GM23338 (cell line): ENCODE measurements at regions not wholly inside any gene's neighbourhood (a gene's known extent, or its start where the extent isn't known, plus 50 kb on each side); places are given as distances from the start of the nearest gene placed in this dataset.

ENCODE experiments used
- ATAC-seq: fragments of 200-7000 bp; cut with Tn5 transposase; 3 replicates; pipeline ENCODE4 v1.9.1; 2020
- DNase-seq: peaks from one replicate; pipeline ENCODE4 v3.0.0-alpha.2; 2015; ENCODE audit warnings: low spot score
- H2AFZ ChIP-seq: fragments of 200-600 bp; sonication (generic); 2 replicates; pipeline ENCODE4 v1.8.0; 2016; ENCODE audit warnings: antibody characterized with exemption, mild to moderate bottlenecking, moderate library complexity
- H3F3A ChIP-seq: fragments of 200-600 bp; sonication (generic); replicated peaks from 2 replicates; pipeline ENCODE4 v1.8.0; 2017; ENCODE audit warnings: antibody characterized with exemption, mixed run types, low read depth
- H3K27ac ChIP-seq: fragments of 200-600 bp; sonication (generic); 2 replicates; pipeline ENCODE4 v1.6.1; 2016; ENCODE audit warnings: low read depth
- H3K27me3 ChIP-seq: fragments of 200-600 bp; sonication (generic); 2 replicates; pipeline ENCODE4 v1.8.0; 2016; ENCODE audit warnings: mild to moderate bottlenecking, mixed run types, moderate library complexity; ENCODE audit not compliant: insufficient read depth
- H3K36me3 ChIP-seq: fragments of 200-600 bp; sonication (generic); 2 replicates; pipeline ENCODE4 v1.8.0; 2016; ENCODE audit warnings: mild to moderate bottlenecking; ENCODE audit not compliant: insufficient read depth
- H3K4me1 ChIP-seq: fragments of 200-600 bp; sonication (generic); 2 replicates; pipeline ENCODE4 v1.8.0; 2016; ENCODE audit warnings: mild to moderate bottlenecking, moderate library complexity; ENCODE audit not compliant: insufficient read depth
- H3K4me2 ChIP-seq: fragments of 200-600 bp; sonication (generic); 2 replicates; pipeline ENCODE4 v1.7.1; 2017; ENCODE audit warnings: mixed run types
- H3K4me3 ChIP-seq: fragments of 200-600 bp; sonication (generic); 2 replicates; pipeline ENCODE4 v1.6.1; 2016; ENCODE audit warnings: mixed run types
- H3K79me2 ChIP-seq: fragments of 200-600 bp; sonication (generic); replicated peaks from 2 replicates; pipeline ENCODE4 v1.8.0; 2017; ENCODE audit warnings: mild to moderate bottlenecking; ENCODE audit not compliant: insufficient read depth
- H3K9me2 ChIP-seq: fragments of 200-600 bp; sonication (generic); 2 replicates; pipeline ENCODE4 v1.8.0; 2017; ENCODE audit not compliant: insufficient read depth
- H4K20me1 ChIP-seq: fragments of 200-600 bp; sonication (generic); replicated peaks from 2 replicates; pipeline ENCODE4 v1.8.0; 2017; ENCODE audit warnings: mild to moderate bottlenecking; ENCODE audit not compliant: insufficient read depth
- H3K27ac Mint-ChIP-seq: 2 replicates; pipeline ENCODE4 v1.8.0; 2020; ENCODE audit warnings: inconsistent platforms, mild to moderate bottlenecking, moderate library complexity, mixed read lengths
- H3K27me3 Mint-ChIP-seq: 3 replicates; pipeline ENCODE4 v1.8.0; 2022; ENCODE audit warnings: low read depth, mild to moderate bottlenecking, moderate library complexity, mixed read lengths, inconsistent platforms; ENCODE audit not compliant: insufficient read depth, poor library complexity
- H3K36me3 Mint-ChIP-seq: 3 replicates; pipeline ENCODE4 v1.8.0; 2021; ENCODE audit warnings: low read depth, mild to moderate bottlenecking, inconsistent platforms, moderate library complexity, mixed read lengths
- H3K4me1 Mint-ChIP-seq: 3 replicates; pipeline ENCODE4 v1.8.0; 2020; ENCODE audit warnings: mild to moderate bottlenecking, inconsistent platforms, mixed read lengths
- H3K4me3 Mint-ChIP-seq: 3 replicates; pipeline ENCODE4 v1.8.0; 2021; ENCODE audit warnings: moderate library complexity, mild to moderate bottlenecking, inconsistent platforms, mixed read lengths
- H3K9me3 Mint-ChIP-seq: 3 replicates; pipeline ENCODE4 v1.8.0; 2020; ENCODE audit warnings: moderate library complexity, mild to moderate bottlenecking, inconsistent platforms, mixed read lengths
- EZH2 ChIP-seq: fragments of 200-600 bp; sonication (generic); IDR thresholded peaks from one replicate; pipeline ENCODE4 v1.8.0; 2017; ENCODE audit warnings: antibody characterized with exemption, mild to moderate bottlenecking, low read depth; ENCODE audit not compliant: unreplicated experiment
- EZH2phosphoT487 ChIP-seq: fragments of 200-600 bp; sonication (generic); IDR thresholded peaks from one replicate; pipeline ENCODE4 v1.8.1; 2018; ENCODE audit warnings: antibody characterized with exemption; ENCODE audit not compliant: unreplicated experiment
- JUNB ChIP-seq: IDR thresholded peaks from one replicate; pipeline ENCODE4 v1.6.1; 2016; ENCODE audit warnings: antibody characterized with exemption; ENCODE audit not compliant: unreplicated experiment
- STAT1 ChIP-seq: IDR thresholded peaks from one replicate; pipeline ENCODE4 v1.6.1; 2016; ENCODE audit warnings: antibody characterized with exemption; ENCODE audit not compliant: unreplicated experiment
- ZNF114 ChIP-seq: fragments of 250-450 bp; sonication (Bioruptor Pico); IDR thresholded peaks from 2 replicates; pipeline ENCODE4 v1.5.0; 2020; ENCODE audit warnings: mild to moderate bottlenecking, moderate library complexity
- ZNF331 ChIP-seq: fragments of 250-450 bp; sonication (Bioruptor Pico); IDR thresholded peaks from 2 replicates; pipeline ENCODE4 v1.5.0; 2020; ENCODE audit warnings: low read depth, mild to moderate bottlenecking, moderate library complexity
- TF ChIP-seq, protein P1 (sequence below): fragments of 250-450 bp; sonication (Bioruptor Pico); IDR thresholded peaks from 2 replicates; pipeline ENCODE4 v1.5.0; 2020; ENCODE audit warnings: mild to moderate bottlenecking, moderate library complexity
- TF ChIP-seq, protein P2 (sequence below): IDR thresholded peaks from one replicate; pipeline ENCODE4 v1.6.1; 2018; ENCODE audit warnings: antibody characterized with exemption; ENCODE audit not compliant: unreplicated experiment

DNA sequence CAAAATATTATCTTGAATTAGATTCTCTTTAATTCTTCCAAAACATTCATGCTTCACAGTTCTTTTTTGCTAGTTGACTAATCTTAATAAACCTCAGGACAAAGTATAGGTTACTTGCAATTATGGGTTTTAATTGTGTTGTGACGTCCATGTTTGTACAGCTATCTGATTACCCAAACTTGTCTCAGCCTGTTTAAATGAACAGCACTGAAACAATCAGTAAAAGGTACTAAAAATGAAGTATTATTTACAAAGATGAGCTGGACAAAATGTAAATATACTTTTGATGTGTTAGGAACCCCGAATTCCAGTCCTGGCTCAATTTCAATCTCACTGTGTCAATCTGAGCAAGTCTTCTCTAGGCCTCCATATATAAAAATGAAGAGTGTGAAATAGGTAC, 57.4 kb upstream of the SLC6A14 start (continued):
- TF ChIP-seq, protein P1, sequence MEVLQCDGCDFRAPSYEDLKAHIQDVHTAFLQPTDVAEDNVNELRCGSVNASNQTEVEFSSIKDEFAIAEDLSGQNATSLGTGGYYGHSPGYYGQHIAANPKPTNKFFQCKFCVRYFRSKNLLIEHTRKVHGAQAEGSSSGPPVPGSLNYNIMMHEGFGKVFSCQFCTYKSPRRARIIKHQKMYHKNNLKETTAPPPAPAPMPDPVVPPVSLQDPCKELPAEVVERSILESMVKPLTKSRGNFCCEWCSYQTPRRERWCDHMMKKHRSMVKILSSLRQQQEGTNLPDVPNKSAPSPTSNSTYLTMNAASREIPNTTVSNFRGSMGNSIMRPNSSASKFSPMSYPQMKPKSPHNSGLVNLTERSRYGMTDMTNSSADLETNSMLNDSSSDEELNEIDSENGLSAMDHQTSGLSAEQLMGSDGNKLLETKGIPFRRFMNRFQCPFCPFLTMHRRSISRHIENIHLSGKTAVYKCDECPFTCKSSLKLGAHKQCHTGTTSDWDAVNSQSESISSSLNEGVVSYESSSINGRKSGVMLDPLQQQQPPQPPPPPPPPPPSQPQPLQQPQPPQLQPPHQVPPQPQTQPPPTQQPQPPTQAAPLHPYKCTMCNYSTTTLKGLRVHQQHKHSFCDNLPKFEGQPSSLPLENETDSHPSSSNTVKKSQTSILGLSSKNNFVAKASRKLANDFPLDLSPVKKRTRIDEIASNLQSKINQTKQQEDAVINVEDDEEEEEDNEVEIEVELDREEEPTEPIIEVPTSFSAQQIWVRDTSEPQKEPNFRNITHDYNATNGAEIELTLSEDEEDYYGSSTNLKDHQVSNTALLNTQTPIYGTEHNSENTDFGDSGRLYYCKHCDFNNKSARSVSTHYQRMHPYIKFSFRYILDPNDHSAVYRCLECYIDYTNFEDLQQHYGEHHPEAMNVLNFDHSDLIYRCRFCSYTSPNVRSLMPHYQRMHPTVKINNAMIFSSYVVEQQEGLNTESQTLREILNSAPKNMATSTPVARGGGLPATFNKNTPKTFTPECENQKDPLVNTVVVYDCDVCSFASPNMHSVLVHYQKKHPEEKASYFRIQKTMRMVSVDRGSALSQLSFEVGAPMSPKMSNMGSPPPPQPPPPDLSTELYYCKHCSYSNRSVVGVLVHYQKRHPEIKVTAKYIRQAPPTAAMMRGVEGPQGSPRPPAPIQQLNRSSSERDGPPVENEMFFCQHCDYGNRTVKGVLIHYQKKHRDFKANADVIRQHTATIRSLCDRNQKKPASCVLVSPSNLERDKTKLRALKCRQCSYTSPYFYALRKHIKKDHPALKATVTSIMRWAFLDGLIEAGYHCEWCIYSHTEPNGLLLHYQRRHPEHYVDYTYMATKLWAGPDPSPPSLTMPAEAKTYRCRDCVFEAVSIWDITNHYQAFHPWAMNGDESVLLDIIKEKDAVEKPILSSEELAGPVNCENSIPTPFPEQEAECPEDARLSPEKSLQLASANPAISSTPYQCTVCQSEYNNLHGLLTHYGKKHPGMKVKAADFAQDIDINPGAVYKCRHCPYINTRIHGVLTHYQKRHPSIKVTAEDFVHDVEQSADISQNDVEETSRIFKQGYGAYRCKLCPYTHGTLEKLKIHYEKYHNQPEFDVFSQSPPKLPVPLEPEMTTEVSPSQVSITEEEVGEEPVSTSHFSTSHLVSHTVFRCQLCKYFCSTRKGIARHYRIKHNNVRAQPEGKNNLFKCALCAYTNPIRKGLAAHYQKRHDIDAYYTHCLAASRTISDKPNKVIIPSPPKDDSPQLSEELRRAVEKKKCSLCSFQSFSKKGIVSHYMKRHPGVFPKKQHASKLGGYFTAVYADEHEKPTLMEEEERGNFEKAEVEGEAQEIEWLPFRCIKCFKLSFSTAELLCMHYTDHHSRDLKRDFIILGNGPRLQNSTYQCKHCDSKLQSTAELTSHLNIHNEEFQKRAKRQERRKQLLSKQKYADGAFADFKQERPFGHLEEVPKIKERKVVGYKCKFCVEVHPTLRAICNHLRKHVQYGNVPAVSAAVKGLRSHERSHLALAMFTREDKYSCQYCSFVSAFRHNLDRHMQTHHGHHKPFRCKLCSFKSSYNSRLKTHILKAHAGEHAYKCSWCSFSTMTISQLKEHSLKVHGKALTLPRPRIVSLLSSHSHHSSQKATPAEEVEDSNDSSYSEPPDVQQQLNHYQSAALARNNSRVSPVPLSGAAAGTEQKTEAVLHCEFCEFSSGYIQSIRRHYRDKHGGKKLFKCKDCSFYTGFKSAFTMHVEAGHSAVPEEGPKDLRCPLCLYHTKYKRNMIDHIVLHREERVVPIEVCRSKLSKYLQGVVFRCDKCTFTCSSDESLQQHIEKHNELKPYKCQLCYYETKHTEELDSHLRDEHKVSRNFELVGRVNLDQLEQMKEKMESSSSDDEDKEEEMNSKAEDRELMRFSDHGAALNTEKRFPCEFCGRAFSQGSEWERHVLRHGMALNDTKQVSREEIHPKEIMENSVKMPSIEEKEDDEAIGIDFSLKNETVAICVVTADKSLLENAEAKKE (CRISPR knock-in tag) = no peak
- TF ChIP-seq EZH2 (no peak), ZNF114 (CRISPR knock-in tag) (no peak), STAT1 (no peak)
- TF ChIP-seq, protein P2, sequence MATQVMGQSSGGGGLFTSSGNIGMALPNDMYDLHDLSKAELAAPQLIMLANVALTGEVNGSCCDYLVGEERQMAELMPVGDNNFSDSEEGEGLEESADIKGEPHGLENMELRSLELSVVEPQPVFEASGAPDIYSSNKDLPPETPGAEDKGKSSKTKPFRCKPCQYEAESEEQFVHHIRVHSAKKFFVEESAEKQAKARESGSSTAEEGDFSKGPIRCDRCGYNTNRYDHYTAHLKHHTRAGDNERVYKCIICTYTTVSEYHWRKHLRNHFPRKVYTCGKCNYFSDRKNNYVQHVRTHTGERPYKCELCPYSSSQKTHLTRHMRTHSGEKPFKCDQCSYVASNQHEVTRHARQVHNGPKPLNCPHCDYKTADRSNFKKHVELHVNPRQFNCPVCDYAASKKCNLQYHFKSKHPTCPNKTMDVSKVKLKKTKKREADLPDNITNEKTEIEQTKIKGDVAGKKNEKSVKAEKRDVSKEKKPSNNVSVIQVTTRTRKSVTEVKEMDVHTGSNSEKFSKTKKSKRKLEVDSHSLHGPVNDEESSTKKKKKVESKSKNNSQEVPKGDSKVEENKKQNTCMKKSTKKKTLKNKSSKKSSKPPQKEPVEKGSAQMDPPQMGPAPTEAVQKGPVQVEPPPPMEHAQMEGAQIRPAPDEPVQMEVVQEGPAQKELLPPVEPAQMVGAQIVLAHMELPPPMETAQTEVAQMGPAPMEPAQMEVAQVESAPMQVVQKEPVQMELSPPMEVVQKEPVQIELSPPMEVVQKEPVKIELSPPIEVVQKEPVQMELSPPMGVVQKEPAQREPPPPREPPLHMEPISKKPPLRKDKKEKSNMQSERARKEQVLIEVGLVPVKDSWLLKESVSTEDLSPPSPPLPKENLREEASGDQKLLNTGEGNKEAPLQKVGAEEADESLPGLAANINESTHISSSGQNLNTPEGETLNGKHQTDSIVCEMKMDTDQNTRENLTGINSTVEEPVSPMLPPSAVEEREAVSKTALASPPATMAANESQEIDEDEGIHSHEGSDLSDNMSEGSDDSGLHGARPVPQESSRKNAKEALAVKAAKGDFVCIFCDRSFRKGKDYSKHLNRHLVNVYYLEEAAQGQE = no peak

DNA sequence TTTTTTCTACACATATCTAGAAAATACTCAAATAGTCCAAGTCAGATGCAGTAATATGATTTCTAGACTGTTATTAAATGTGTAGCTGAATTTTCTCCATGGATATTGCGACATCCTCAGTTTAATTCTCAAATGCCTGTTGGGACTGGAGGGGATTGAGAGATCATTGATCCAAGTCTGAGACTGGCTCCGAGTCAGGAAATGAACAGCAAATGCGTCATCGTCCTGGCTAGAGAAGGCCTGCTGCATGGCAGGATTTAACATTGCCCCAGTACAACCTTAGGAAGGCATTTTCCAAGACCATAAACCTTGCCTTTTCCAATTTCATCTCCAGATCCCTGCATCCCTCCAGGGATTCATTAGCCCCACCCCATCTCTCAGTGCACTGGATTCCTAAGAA, 56.6 kb upstream of the SLC6A14 start:
- ATAC-seq = no peak
- Mint-ChIP-seq H3K4me1 (peaks cover 8% of the 10 kb centered on the region; the same call in 2 of the 3 replicates), H3K36me3 (no peaks in the 10 kb centered on the region), H3K27me3 (no peaks in the 10 kb centered on the region), H3K9me3 (no peaks in the 10 kb centered on the region), H3K27ac (no peak overlapping the region), H3K4me3 (no peak overlapping the region)
- H3K4me2 ChIP-seq = no peak overlapping the region
- no peaks in the 10 kb centered on the region for H3K9me2 ChIP-seq
- no peaks in the 10 kb centered on the region for H3K36me3 ChIP-seq
- H3K79me2 ChIP-seq = no peaks in the 10 kb centered on the region
- H3K27ac ChIP-seq = no peak overlapping the region
- no peaks in the 10 kb centered on the region for H4K20me1 ChIP-seq
- H3F3A ChIP-seq = no peaks in the 10 kb centered on the region
- no peaks in the 10 kb centered on the region for H3K27me3 ChIP-seq
- H3K4me3 ChIP-seq = no peak overlapping the region
- H2AFZ ChIP-seq = no peak overlapping the region
- DNase-seq = no peak
- 0 out of 2 replicates have a peak, but pooled peaks cover 2% of the 10 kb centered on the region for H3K4me1 ChIP-seq
- TF ChIP-seq JUNB = no peak
- TF ChIP-seq, protein P2 = no peak
- no peak for TF ChIP-seq ZNF331 (CRISPR knock-in tag)
- no peak for TF ChIP-seq EZH2phosphoT487
- TF ChIP-seq STAT1 = no peak
